MM.1S (cell line): ENCODE measurements at regions not wholly inside any gene's neighbourhood (a gene's known extent, or its start where the extent isn't known, plus 50 kb on each side); places are given as distances from the start of the nearest gene placed in this dataset.

ENCODE experiments used
- DNase-seq: peaks from one replicate; pipeline ENCODE4 v3.0.0-alpha.2; 2015
- H2AFZ ChIP-seq: fragments of 300-600 bp; sonication (generic); 2 replicates; pipeline ENCODE4 v1.6.0; 2016; ENCODE audit warnings: antibody characterized with exemption, low read length
- H3F3A ChIP-seq: fragments of 300-600 bp; sonication (generic); 2 replicates; pipeline ENCODE4 v1.6.1; 2016; ENCODE audit warnings: mild to moderate bottlenecking, antibody characterized with exemption, low read length, moderate library complexity, mixed read lengths; ENCODE audit not compliant: insufficient read depth
- H3K27ac ChIP-seq: fragments of 300-600 bp; sonication (generic); 2 replicates; pipeline ENCODE4 v1.5.1; 2016; ENCODE audit warnings: mild to moderate bottlenecking, low read length
- H3K27me3 ChIP-seq: fragments of 300-600 bp; sonication (generic); replicated peaks from 2 replicates; pipeline ENCODE4 v1.6.0; 2016; ENCODE audit warnings: low read length; ENCODE audit not compliant: insufficient read depth
- H3K36me3 ChIP-seq: fragments of 300-600 bp; sonication (generic); replicated peaks from 2 replicates; pipeline ENCODE4 v1.6.1; 2016; ENCODE audit warnings: mild to moderate bottlenecking, low read length, mixed read lengths; ENCODE audit not compliant: insufficient read depth
- H3K4me1 ChIP-seq: fragments of 300-600 bp; sonication (generic); 2 replicates; pipeline ENCODE4 v1.6.1; 2016; ENCODE audit warnings: low read length, mixed read lengths
- H3K4me2 ChIP-seq: fragments of 300-600 bp; sonication (generic); 2 replicates; pipeline ENCODE4 v1.6.0; 2016; ENCODE audit warnings: low read depth, low read length
- H3K4me3 ChIP-seq: fragments of 300-600 bp; sonication (generic); 2 replicates; pipeline ENCODE4 v1.5.1; 2016; ENCODE audit warnings: low read length, mixed read lengths
- H3K79me2 ChIP-seq: fragments of 300-600 bp; sonication (generic); 2 replicates; pipeline ENCODE4 v1.6.1; 2016; ENCODE audit warnings: mixed run types, low read length, mixed read lengths
- H3K9ac ChIP-seq: fragments of 300-600 bp; sonication (generic); 2 replicates; pipeline ENCODE4 v1.6.1; 2016; ENCODE audit warnings: low read length, mixed read lengths
- H3K9me2 ChIP-seq: fragments of 300-600 bp; sonication (generic); replicated peaks from 2 replicates; pipeline ENCODE4 v1.6.1; 2016; ENCODE audit warnings: mild to moderate bottlenecking, low read length, mixed read lengths; ENCODE audit not compliant: insufficient read depth
- H3K9me3 ChIP-seq: fragments of 300-600 bp; sonication (generic); replicated peaks from 2 replicates; pipeline ENCODE4 v1.6.1; 2016; ENCODE audit warnings: mild to moderate bottlenecking, low read length, mixed read lengths; ENCODE audit not compliant: insufficient read depth
- H4K20me1 ChIP-seq: fragments of 300-600 bp; sonication (generic); 2 replicates; pipeline ENCODE4 v1.6.1; 2016; ENCODE audit warnings: mild to moderate bottlenecking, low read length, moderate library complexity, mixed read lengths; ENCODE audit not compliant: insufficient read depth
- EZH2 ChIP-seq: fragments of 300-600 bp; sonication (generic); optimal IDR thresholded peaks from 2 replicates; pipeline ENCODE3; 2017; ENCODE audit warnings: low read depth, mild to moderate bottlenecking, antibody characterized with exemption, low read length, mixed read lengths
- EZH2phosphoT487 ChIP-seq: fragments of 300-600 bp; sonication (generic); IDR thresholded peaks from 2 replicates; pipeline ENCODE4 v1.6.1; 2018; ENCODE audit warnings: antibody characterized with exemption, low read length
- TF ChIP-seq, protein P1 (sequence below): fragments of 300-600 bp; sonication (generic); IDR thresholded peaks from 2 replicates; pipeline ENCODE4 v1.5.1; 2016; ENCODE audit warnings: antibody characterized with exemption, low read length, mixed read lengths

DNA sequence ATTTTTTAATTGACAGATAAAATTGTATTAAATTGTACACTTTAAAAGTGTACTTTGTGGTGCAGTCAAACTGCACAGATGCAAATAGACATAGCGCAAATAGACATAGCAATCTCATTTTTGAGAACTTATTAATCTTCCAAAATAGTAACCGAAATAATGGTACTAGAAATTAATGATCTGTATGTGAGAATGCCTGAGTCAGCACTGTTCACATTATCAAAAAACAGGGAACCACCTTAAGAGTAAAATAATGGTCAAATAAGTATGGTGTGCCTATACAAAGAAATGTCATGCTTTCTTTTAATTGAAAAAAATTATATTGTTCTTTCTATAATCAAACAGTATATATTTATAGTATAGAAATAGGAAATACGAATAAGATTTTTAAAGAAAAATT lies 461.9 kb downstream of the EFNA5 start:
- no peak for TF ChIP-seq EZH2phosphoT487
- TF ChIP-seq EZH2 = no peak
- TF ChIP-seq, protein P1, sequence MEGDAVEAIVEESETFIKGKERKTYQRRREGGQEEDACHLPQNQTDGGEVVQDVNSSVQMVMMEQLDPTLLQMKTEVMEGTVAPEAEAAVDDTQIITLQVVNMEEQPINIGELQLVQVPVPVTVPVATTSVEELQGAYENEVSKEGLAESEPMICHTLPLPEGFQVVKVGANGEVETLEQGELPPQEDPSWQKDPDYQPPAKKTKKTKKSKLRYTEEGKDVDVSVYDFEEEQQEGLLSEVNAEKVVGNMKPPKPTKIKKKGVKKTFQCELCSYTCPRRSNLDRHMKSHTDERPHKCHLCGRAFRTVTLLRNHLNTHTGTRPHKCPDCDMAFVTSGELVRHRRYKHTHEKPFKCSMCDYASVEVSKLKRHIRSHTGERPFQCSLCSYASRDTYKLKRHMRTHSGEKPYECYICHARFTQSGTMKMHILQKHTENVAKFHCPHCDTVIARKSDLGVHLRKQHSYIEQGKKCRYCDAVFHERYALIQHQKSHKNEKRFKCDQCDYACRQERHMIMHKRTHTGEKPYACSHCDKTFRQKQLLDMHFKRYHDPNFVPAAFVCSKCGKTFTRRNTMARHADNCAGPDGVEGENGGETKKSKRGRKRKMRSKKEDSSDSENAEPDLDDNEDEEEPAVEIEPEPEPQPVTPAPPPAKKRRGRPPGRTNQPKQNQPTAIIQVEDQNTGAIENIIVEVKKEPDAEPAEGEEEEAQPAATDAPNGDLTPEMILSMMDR = no peak
- H3K4me3 ChIP-seq = no peak overlapping the region
- no peaks in the 10 kb centered on the region for H3K9me2 ChIP-seq
- no peak overlapping the region for H2AFZ ChIP-seq
- no peaks in the 10 kb centered on the region for H3K9me3 ChIP-seq
- H3K4me2 ChIP-seq = no peak overlapping the region
- DNase-seq = no peak
- no peaks in the 10 kb centered on the region for H3F3A ChIP-seq
- no peak overlapping the region for H3K9ac ChIP-seq
- H3K27me3 ChIP-seq = no peaks in the 10 kb centered on the region
- no peaks in the 10 kb centered on the region for H4K20me1 ChIP-seq
- H3K36me3 ChIP-seq = no peaks in the 10 kb centered on the region
- H3K4me1 ChIP-seq = no peaks in the 10 kb centered on the region
- H3K79me2 ChIP-seq = no peaks in the 10 kb centered on the region
- H3K27ac ChIP-seq = no peak overlapping the region

DNA sequence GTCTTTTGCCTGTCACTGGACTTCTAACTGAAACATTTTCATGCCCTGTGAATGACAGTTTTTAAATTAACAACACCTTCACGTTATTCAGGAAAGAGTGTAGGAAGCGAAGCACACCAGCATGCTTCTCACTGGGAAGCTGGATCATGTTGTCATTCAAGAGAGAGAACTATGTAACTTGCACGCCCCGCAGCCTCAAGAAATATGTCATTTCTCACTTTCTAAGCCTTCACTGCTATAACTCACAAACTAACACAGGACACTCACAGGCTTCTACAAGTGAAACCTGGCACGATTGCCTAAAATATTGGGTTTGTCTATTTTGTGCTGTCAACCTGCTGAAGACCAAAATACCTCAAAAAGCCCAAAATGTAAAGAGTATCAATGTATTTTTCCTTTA lies 466.3 kb downstream of the EFNA5 start:
- H4K20me1 ChIP-seq = no peaks in the 10 kb centered on the region
- no peak overlapping the region for H3K9ac ChIP-seq

DNA sequence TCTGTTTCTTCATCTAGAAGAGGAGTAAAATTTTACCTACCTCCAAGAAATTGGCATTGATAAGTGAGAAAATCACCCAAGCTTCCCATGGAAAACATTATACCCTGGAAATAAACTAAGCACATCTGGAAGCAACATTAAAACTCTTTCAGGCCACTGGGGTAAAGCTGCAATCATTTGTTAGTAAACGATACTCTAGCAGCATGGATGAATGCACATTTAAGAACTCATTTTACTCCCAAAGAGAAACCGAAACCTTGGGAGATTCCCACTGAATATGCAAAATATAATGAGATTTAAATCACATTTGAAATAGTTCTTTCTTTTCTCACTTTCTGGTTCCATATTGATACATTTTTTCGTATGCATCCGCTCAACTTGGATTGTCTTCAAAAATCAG lies 467.5 kb downstream of the EFNA5 start:
- Histone ChIP-seq H3K4me1 (no peaks in the 10 kb centered on the region), H4K20me1 (no peaks in the 10 kb centered on the region), H3K4me2 (no peak overlapping the region), H3K27ac (no peak overlapping the region), H3K4me3 (no peak overlapping the region), H3K9me3 (no peaks in the 10 kb centered on the region), H3F3A (no peaks in the 10 kb centered on the region), H3K27me3 (no peaks in the 10 kb centered on the region), H3K36me3 (no peaks in the 10 kb centered on the region), H3K79me2 (no peaks in the 10 kb centered on the region), H2AFZ (no peak overlapping the region), H3K9ac (no peak overlapping the region), H3K9me2 (no peaks in the 10 kb centered on the region)
- no peak for DNase-seq
- TF ChIP-seq EZH2phosphoT487 (no peak), EZH2 (no peak)
- TF ChIP-seq, protein P1 = no peak

More for the DNA sequence above, 466.3 kb downstream of the EFNA5 start:
- Histone ChIP-seq H3K27me3 (no peaks in the 10 kb centered on the region), H3K4me2 (no peak overlapping the region), H3K9me2 (no peaks in the 10 kb centered on the region), H3K27ac (no peak overlapping the region), H3K79me2 (no peaks in the 10 kb centered on the region), H2AFZ (no peak overlapping the region), H3F3A (no peaks in the 10 kb centered on the region), H3K36me3 (no peaks in the 10 kb centered on the region), H3K9me3 (no peaks in the 10 kb centered on the region), H3K4me3 (no peak overlapping the region), H3K4me1 (no peaks in the 10 kb centered on the region)
- TF ChIP-seq EZH2 = no peak
- no peak for TF ChIP-seq EZH2phosphoT487
- TF ChIP-seq, protein P1 = no peak
- DNase-seq = no peak
